ENCODE measurements at regions not wholly inside any gene's neighbourhood (a gene's known extent, or its start where the extent isn't known, plus 50 kb on each side); places are given as distances from the start of the nearest gene placed in this dataset.

DNA sequence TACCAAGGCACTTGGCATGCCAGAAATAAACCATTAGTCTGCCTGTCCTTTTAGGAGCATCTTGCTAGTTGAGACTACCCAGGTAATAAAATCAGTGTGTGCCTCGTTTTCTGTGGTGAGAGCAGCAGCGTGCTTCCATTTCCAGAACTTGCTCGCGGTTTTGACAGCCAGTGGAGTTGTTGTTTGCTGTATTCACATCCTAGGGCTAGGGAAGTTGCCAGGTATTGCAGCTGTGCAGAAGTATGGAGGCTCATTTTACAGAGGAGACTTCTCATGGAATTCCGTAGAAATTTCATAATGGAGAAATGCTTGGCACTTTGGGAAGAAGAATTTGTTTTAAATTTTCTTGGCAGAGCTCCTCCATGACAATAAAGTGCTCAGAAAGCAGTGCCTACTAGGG, 1355.1 kb upstream of the ZEB2 start:
- Histone ChIP-seq H3K27ac (ENCODE audit: low read length) (peak overlapping the region; percentile 85), H3K4me3 (ENCODE audit: low read length) (no peak overlapping the region), H3K9me3 (replicated peaks; ENCODE audit: control insufficient read depth, low read depth, low read length) (no peaks in the 10 kb centered on the region), H3K36me3 (ENCODE audit: control insufficient read depth, insufficient read depth, low read length) (no peaks in the 10 kb centered on the region), H3K4me1 (ENCODE audit: control insufficient read depth, insufficient read depth, low read length) (peaks cover 8% of the 10 kb centered on the region), H3K27me3 (ENCODE audit: control insufficient read depth, insufficient read depth, low read length) (no peaks in the 10 kb centered on the region)
- peak; percentile 90 for DNase-seq
- 45% methylated on average over 4 of the region's 5 CpGs for WGBS (ENCODE audit: insufficient coverage)

DNA sequence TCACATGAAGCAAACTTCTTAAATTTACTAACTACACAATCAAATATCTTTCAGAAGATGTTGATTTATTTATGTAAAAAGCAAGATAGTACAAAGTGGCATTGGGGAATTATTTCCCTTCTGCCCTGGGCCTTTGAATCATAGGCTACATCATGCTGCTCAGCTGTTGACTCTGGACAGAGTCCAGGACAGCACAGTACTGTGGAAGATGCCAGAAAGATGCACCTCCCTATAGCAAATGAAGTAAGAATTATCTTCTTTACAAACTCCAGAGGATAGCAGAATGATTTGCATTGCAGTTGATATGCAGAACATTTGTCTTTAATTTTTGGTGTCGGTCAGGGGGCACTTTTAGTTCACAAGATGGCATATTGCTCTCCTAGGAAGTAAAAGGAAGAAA, 1354.5 kb upstream of the ZEB2 start:
- peak; percentile 90 for DNase-seq
- Histone ChIP-seq H3K36me3 (ENCODE audit: control insufficient read depth, insufficient read depth, low read length) (no peaks in the 10 kb centered on the region), H3K4me1 (ENCODE audit: control insufficient read depth, insufficient read depth, low read length) (peaks cover 8% of the 10 kb centered on the region), H3K27ac (ENCODE audit: low read length) (peak overlapping the region; percentile 85), H3K27me3 (ENCODE audit: control insufficient read depth, insufficient read depth, low read length) (no peaks in the 10 kb centered on the region), H3K4me3 (ENCODE audit: low read length) (no peak overlapping the region), H3K9me3 (replicated peaks; ENCODE audit: control insufficient read depth, low read depth, low read length) (no peaks in the 10 kb centered on the region)
- WGBS (ENCODE audit: insufficient coverage): no CpG with 5 or more reads among the region's 1 CpG

DNA sequence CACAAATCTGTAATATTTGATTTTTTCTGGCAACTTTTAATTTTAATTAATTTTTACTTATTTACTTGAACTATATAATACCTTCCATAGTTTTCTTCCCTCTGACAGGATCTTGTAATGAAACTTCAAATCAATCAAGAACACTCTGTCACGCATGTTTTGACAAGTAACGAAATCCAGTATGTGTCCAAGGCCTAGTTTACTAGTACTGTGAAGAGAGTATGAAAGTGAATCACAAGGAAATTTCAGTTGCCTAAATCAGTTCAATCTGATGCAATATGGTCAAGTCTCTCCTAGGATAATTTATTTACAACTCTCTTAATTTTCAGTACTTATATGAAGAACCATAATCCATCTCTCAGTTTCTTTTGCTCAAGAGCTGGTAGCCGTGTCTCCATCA, 1344.6 kb upstream of the ZEB2 start:
- no peaks in the 10 kb centered on the region for H3K36me3 ChIP-seq (ENCODE audit: control insufficient read depth, insufficient read depth, low read length)
- H3K27ac ChIP-seq (ENCODE audit: low read length): no peak overlapping the region
- H3K4me3 ChIP-seq (ENCODE audit: low read length): no peak overlapping the region
- WGBS (ENCODE audit: insufficient coverage): no CpG with 5 or more reads among the region's 3 CpGs
- H3K9me3 ChIP-seq (replicated peaks; ENCODE audit: control insufficient read depth, low read depth, low read length): no peaks in the 10 kb centered on the region
- no peaks in the 10 kb centered on the region for H3K4me1 ChIP-seq (ENCODE audit: control insufficient read depth, insufficient read depth, low read length)
- H3K27me3 ChIP-seq (ENCODE audit: control insufficient read depth, insufficient read depth, low read length): no peaks in the 10 kb centered on the region
- DNase-seq: no peak

DNA sequence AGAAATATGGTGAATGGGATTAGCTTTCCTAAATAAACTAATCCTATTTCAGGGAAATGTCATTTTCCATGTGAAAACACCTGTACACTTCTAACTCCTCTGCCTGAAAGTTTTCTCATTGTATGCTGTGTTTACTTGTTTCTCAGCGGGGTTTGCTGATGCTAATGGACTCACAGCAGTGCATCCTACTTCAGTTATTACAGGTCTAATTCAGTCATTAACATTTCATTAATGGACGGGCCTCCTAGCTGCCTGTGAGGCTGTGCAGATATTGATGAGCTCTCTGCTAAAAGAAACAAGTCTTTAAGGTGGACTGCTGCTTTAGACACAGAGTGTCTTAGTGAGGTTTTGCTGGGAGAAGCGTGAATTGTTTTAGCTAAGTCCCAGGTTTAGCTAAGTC, 1342.0 kb upstream of the ZEB2 start:
- Histone ChIP-seq H3K27ac (ENCODE audit: low read length) (no peak overlapping the region), H3K36me3 (ENCODE audit: control insufficient read depth, insufficient read depth, low read length) (no peaks in the 10 kb centered on the region), H3K27me3 (ENCODE audit: control insufficient read depth, insufficient read depth, low read length) (no peaks in the 10 kb centered on the region), H3K9me3 (replicated peaks; ENCODE audit: control insufficient read depth, low read depth, low read length) (no peaks in the 10 kb centered on the region), H3K4me3 (ENCODE audit: low read length) (no peak overlapping the region), H3K4me1 (ENCODE audit: control insufficient read depth, insufficient read depth, low read length) (no peaks in the 10 kb centered on the region)
- no peak for DNase-seq
- WGBS (ENCODE audit: insufficient coverage): no CpG with 5 or more reads among the region's 3 CpGs

DNA sequence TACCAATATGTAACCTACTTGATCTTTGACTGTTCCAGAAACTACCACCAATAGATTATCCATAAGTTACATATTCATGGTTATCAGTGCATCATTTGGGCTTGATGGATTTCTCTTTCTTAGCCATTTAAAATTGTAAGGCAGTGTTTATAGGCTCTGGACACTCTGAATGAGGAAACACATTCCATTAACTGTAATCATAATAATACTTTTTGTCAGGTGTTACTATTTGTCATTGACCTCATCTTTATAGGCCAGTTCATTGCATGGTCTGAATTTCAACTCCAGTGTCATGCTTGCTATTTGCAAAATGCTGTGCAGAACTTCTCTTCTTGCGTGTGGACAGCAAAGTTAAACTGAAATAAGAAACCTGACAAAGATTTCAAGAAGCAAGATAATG, 1340.2 kb upstream of the ZEB2 start:
- no peaks in the 10 kb centered on the region for H3K4me1 ChIP-seq (ENCODE audit: control insufficient read depth, insufficient read depth, low read length)
- WGBS (ENCODE audit: insufficient coverage): no CpG with 5 or more reads among the region's 1 CpG
- DNase-seq: no peak

DNA sequence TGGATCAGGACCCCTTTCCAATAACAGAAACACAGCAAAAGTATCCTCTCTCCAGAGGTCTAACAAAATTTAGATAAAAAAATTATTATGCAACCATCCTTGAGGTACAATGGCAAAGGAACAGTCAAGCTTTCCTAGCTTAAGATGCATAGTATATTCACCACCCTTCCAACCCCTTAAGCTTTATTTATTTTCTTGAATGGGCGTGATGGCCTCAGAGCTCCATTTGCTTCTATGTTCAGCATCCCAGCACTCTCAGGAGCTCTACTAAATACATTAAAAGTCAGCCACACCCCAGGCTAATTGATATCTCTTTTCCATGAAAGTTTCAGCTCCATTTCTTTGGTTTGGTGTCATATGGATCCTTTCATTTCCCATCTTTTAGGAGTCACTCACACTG, 1335.2 kb upstream of the ZEB2 start:
- H3K36me3 ChIP-seq (ENCODE audit: control insufficient read depth, insufficient read depth, low read length): no peaks in the 10 kb centered on the region
- no peak overlapping the region for H3K4me3 ChIP-seq (ENCODE audit: low read length)
- H3K27ac ChIP-seq (ENCODE audit: low read length): no peak overlapping the region
- 100% methylated on average over 1 of the region's 1 CpG for WGBS (ENCODE audit: insufficient coverage)
- H3K9me3 ChIP-seq (replicated peaks; ENCODE audit: control insufficient read depth, low read depth, low read length): no peaks in the 10 kb centered on the region
- H3K4me1 ChIP-seq (ENCODE audit: control insufficient read depth, insufficient read depth, low read length): no peaks in the 10 kb centered on the region
- no peak for DNase-seq
- H3K27me3 ChIP-seq (ENCODE audit: control insufficient read depth, insufficient read depth, low read length): no peaks in the 10 kb centered on the region

More for the DNA sequence above, 1340.2 kb upstream of the ZEB2 start:
- Histone ChIP-seq H3K9me3 (replicated peaks; ENCODE audit: control insufficient read depth, low read depth, low read length) (no peaks in the 10 kb centered on the region), H3K27me3 (ENCODE audit: control insufficient read depth, insufficient read depth, low read length) (no peaks in the 10 kb centered on the region), H3K36me3 (ENCODE audit: control insufficient read depth, insufficient read depth, low read length) (no peaks in the 10 kb centered on the region), H3K27ac (ENCODE audit: low read length) (no peak overlapping the region), H3K4me3 (ENCODE audit: low read length) (no peak overlapping the region)

DNA sequence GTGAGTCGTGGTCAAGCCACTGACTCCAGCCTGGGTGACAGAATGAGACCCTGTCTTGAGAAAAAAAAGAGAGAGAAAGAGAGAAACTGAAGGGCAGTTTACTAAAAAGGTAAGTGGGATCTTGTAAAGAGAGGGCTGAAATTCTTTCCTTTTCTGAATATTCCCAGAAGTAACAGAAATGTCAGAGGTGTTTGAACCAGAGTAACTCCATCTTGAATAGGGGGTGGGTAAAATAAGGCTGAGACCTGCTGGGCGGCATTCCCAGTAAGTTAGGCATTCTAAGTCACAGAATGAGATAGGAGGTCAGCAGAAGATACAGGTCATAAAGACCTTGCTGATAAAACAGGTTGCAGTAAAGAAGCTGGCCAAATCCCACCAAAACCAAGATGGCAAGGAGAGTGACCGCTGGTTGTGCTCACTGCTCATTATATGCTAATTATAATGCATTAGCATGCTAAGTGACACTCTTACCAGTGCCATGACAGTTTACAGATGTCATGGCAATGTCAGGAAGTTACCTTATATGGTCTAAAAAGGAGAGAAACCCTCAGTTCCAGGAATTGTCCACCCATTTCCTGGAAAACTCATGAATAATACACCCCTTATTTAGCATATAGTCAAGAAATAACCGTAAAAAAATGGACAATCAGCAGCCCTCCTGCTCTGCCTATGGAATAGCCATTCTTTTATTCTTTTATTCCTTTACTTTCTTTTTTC, 1334.3 kb upstream of the ZEB2 start:
- Histone ChIP-seq H3K4me1 (ENCODE audit: control insufficient read depth, insufficient read depth, low read length) (no peaks in the 10 kb centered on the region), H3K36me3 (ENCODE audit: control insufficient read depth, insufficient read depth, low read length) (no peaks in the 10 kb centered on the region), H3K27ac (ENCODE audit: low read length) (no peak overlapping the region), H3K27me3 (ENCODE audit: control insufficient read depth, insufficient read depth, low read length) (no peaks in the 10 kb centered on the region), H3K9me3 (replicated peaks; ENCODE audit: control insufficient read depth, low read depth, low read length) (no peaks in the 10 kb centered on the region), H3K4me3 (ENCODE audit: low read length) (no peak overlapping the region)
- no peak for DNase-seq
- WGBS (ENCODE audit: insufficient coverage): 89% methylated on average over 2 of the region's 4 CpGs

DNA sequence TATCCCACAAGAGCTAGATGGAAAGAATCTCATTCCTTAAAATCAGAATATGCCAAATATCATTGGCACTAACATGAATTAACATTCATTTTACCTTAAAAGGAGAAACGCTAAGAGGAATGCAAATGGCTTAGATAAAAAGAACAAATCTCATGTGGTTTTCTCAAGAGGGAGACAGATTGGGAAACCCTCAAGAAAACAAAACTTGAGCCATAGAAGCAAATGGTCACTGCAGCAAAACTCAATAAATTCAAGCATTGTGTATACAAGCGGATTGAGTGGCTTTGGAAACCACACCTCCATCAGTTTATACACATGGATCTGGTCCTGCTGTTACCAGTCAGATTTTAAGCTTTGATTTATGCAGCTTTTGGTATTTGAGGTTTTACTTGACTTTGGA, 1331.8 kb upstream of the ZEB2 start:
- H3K36me3 ChIP-seq (ENCODE audit: control insufficient read depth, insufficient read depth, low read length): no peaks in the 10 kb centered on the region
- no peak for DNase-seq
- H3K27me3 ChIP-seq (ENCODE audit: control insufficient read depth, insufficient read depth, low read length): no peaks in the 10 kb centered on the region
- H3K4me3 ChIP-seq (ENCODE audit: low read length): no peak overlapping the region
- no CpG with 5 or more reads among the region's 2 CpGs for WGBS (ENCODE audit: insufficient coverage)
- H3K27ac ChIP-seq (ENCODE audit: low read length): no peak overlapping the region
- no peaks in the 10 kb centered on the region for H3K4me1 ChIP-seq (ENCODE audit: control insufficient read depth, insufficient read depth, low read length)
- no peaks in the 10 kb centered on the region for H3K9me3 ChIP-seq (replicated peaks; ENCODE audit: control insufficient read depth, low read depth, low read length)

DNA sequence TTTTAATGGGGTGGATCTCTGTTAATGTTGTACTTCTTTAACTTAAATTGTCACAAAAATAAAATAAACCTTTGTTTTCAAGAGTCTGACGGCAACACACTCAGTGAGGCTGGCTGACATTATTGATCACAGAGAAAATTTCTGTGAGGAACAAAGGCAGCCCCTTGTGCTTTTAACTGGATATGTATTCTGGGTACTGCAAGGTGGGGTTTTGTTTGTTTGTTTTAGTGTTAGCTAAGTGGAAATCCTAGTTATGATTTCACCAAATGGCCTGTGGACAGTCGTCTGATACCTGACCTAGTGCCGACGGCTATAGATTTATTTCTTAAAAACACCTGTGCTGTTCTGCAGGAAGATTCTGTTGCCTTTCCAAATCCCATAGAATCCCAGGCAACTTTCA, 1329.5 kb upstream of the ZEB2 start:
- no peak overlapping the region for H3K4me3 ChIP-seq (ENCODE audit: low read length)
- H3K4me1 ChIP-seq (ENCODE audit: control insufficient read depth, insufficient read depth, low read length): no peaks in the 10 kb centered on the region
- H3K9me3 ChIP-seq (replicated peaks; ENCODE audit: control insufficient read depth, low read depth, low read length): no peaks in the 10 kb centered on the region
- no peaks in the 10 kb centered on the region for H3K27me3 ChIP-seq (ENCODE audit: control insufficient read depth, insufficient read depth, low read length)
- DNase-seq: no peak
- H3K36me3 ChIP-seq (ENCODE audit: control insufficient read depth, insufficient read depth, low read length): no peaks in the 10 kb centered on the region
- no peak overlapping the region for H3K27ac ChIP-seq (ENCODE audit: low read length)
- WGBS (ENCODE audit: insufficient coverage): 75% methylated on average over 4 of the region's 4 CpGs

DNA sequence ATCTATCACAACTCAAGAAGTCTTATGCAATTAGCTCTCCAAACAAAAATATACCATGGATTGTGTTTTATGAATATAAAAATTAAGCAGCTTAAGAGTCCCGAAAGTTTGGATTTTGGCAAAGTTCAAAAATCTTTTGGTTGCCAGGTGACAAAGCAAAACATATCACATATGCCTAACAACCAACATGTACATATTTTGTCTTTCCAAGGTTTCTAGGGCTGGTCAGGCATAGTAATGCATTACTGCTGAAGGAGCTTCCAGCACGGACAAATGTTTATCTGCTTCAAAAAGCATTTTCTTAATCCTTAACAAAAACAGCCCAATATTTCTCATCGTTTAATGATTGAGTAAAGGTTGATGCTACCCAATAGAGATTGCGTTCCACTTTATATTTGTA, 1327.1 kb upstream of the ZEB2 start:
- H3K4me3 ChIP-seq (ENCODE audit: low read length): no peak overlapping the region
- no peaks in the 10 kb centered on the region for H3K27me3 ChIP-seq (ENCODE audit: control insufficient read depth, insufficient read depth, low read length)
- no peaks in the 10 kb centered on the region for H3K36me3 ChIP-seq (ENCODE audit: control insufficient read depth, insufficient read depth, low read length)
- H3K27ac ChIP-seq (ENCODE audit: low read length): peak overlapping the region; percentile 21
- H3K9me3 ChIP-seq (replicated peaks; ENCODE audit: control insufficient read depth, low read depth, low read length): no peaks in the 10 kb centered on the region
- peak; percentile 92 for DNase-seq
- H3K4me1 ChIP-seq (ENCODE audit: control insufficient read depth, insufficient read depth, low read length): no peaks in the 10 kb centered on the region
- WGBS (ENCODE audit: insufficient coverage): no CpG with 5 or more reads among the region's 4 CpGs

DNA sequence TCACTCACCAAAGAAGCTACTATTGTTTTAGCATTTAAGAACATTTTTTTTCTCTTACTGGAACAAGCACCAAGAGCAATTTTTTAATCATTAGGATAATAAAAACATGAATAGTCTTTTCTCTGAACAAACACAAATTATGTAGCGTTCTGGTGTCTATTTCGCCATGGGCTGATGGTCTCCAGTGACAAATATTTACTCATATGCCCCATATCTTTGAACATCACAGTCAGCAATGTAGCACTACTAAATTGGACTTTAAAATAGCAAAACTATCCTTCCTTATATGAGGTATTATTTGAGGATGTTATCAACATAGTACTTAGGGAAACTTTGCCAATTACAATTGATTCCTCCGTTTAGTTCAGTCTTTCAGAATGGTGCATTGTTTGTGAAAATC, 1326.0 kb upstream of the ZEB2 start:
- Histone ChIP-seq H3K4me3 (ENCODE audit: low read length) (no peak overlapping the region), H3K4me1 (ENCODE audit: control insufficient read depth, insufficient read depth, low read length) (no peaks in the 10 kb centered on the region), H3K27ac (ENCODE audit: low read length) (no peak overlapping the region), H3K36me3 (ENCODE audit: control insufficient read depth, insufficient read depth, low read length) (no peaks in the 10 kb centered on the region), H3K27me3 (ENCODE audit: control insufficient read depth, insufficient read depth, low read length) (no peaks in the 10 kb centered on the region), H3K9me3 (replicated peaks; ENCODE audit: control insufficient read depth, low read depth, low read length) (no peaks in the 10 kb centered on the region)
- WGBS (ENCODE audit: insufficient coverage): no CpG with 5 or more reads among the region's 3 CpGs
- no peak for DNase-seq

Measured in muscle of leg (tissue), 3 donors.